Neuronal stem cell (in vitro differentiated cells): ENCODE measurements at regions not wholly inside any gene's neighbourhood (a gene's known extent, or its start where the extent isn't known, plus 50 kb on each side); places are given as distances from the start of the nearest gene placed in this dataset.

Experiments used
- DNase-seq: peaks from one replicate; pipeline ENCODE4 v3.0.0-alpha.2; 2013; ENCODE audit warnings: low spot score
- H2AFZ ChIP-seq: one replicate; pipeline ENCODE4 v1.6.1; 2013; ENCODE audit warnings: mild to moderate bottlenecking, low read length, inconsistent platforms
- H2AK5ac ChIP-seq: 2 replicates; pipeline ENCODE4 v1.6.1; 2013; ENCODE audit warnings: low read depth, mild to moderate bottlenecking, inconsistent platforms, low read length, moderate library complexity, mixed read lengths
- H2BK120ac ChIP-seq: 2 replicates; pipeline ENCODE4 v1.6.1; 2013; ENCODE audit warnings: low read depth, mild to moderate bottlenecking, inconsistent platforms, low read length, moderate library complexity, mixed read lengths
- H2BK12ac ChIP-seq: one replicate; pipeline ENCODE4 v1.6.1; 2013; ENCODE audit warnings: low read length, inconsistent platforms
- H2BK15ac ChIP-seq: 2 replicates; pipeline ENCODE4 v1.6.1; 2013; ENCODE audit warnings: mild to moderate bottlenecking, low read length, inconsistent platforms, mixed read lengths
- H2BK5ac ChIP-seq: one replicate; pipeline ENCODE4 v1.6.1; 2013; ENCODE audit warnings: inconsistent platforms, mild to moderate bottlenecking, low read length, moderate library complexity
- H3K14ac ChIP-seq: one replicate; pipeline ENCODE4 v1.6.1; 2013; ENCODE audit warnings: low read length, inconsistent platforms
- H3K18ac ChIP-seq: 2 replicates; pipeline ENCODE4 v1.6.1; 2013; ENCODE audit warnings: low read length, inconsistent platforms
- H3K23ac ChIP-seq: 2 replicates; pipeline ENCODE4 v1.6.1; 2013; ENCODE audit warnings: low read depth, mild to moderate bottlenecking, mixed read lengths, low read length, inconsistent platforms; ENCODE audit not compliant: poor library complexity
- H3K27ac ChIP-seq: replicated peaks from 3 replicates; pipeline ENCODE4 v1.5.1; 2013; ENCODE audit warnings: low read length, inconsistent platforms
- H3K27me3 ChIP-seq, 3 experiments: 2 replicates each; pipeline ENCODE4 v1.6.1; 2013; ENCODE audit warnings: low read length in 3 of 3, mild to moderate bottlenecking in 2 of 3, inconsistent platforms in 1 of 3, low read depth in 1 of 3, mixed read lengths in 1 of 3, moderate library complexity in 1 of 3; ENCODE audit not compliant: control insufficient read depth in 3 of 3, insufficient read depth in 3 of 3
- H3K36me3 ChIP-seq, 2 donors: replicated peaks in 1 of 2; 2 replicates each; pipeline ENCODE4 v1.6.1; 2013; ENCODE audit warnings: low read length in 2 of 2; ENCODE audit not compliant: control insufficient read depth in 2 of 2, insufficient read depth in 2 of 2
- H3K4ac ChIP-seq: 2 replicates; pipeline ENCODE4 v1.6.1; 2013; ENCODE audit warnings: inconsistent platforms, mild to moderate bottlenecking, low read length, moderate library complexity
- H3K4me1 ChIP-seq, 2 donors: 1 replicate in 1 of 2; 2 replicates in 1 of 2; pipeline ENCODE4 v1.6.1; 2013; ENCODE audit warnings: low read length in 2 of 2, low read depth in 1 of 2; ENCODE audit not compliant: control insufficient read depth in 2 of 2, insufficient read depth in 1 of 2
- H3K4me2 ChIP-seq: one replicate; pipeline ENCODE4 v1.6.1; 2013; ENCODE audit warnings: mild to moderate bottlenecking, low read length, inconsistent platforms; ENCODE audit not compliant: insufficient read depth, poor library complexity, severe bottlenecking
- H3K4me3 ChIP-seq, 2 donors: 2 replicates each; pipeline ENCODE4 v1.5.1; 2013; ENCODE audit warnings: low read length in 2 of 2, mild to moderate bottlenecking in 2 of 2, inconsistent platforms in 1 of 2, moderate library complexity in 1 of 2
- H3K79me1 ChIP-seq: one replicate; pipeline ENCODE4 v1.6.1; 2013; ENCODE audit warnings: low read depth, mild to moderate bottlenecking, inconsistent platforms, low read length, moderate library complexity
- H3K9ac ChIP-seq: one replicate; pipeline ENCODE4 v1.6.1; 2013; ENCODE audit warnings: mild to moderate bottlenecking, low read depth, low read length, inconsistent platforms; ENCODE audit not compliant: poor library complexity
- H3K9me3 ChIP-seq, 2 donors: replicated peaks in 1 of 2; 2 replicates each; pipeline versions ENCODE3 to v1.6.1; 2013; ENCODE audit warnings: low read length in 2 of 2, mild to moderate bottlenecking in 2 of 2, inconsistent platforms in 1 of 2, low read depth in 1 of 2, mixed read lengths in 1 of 2, moderate library complexity in 1 of 2; ENCODE audit not compliant: control insufficient read depth in 2 of 2, insufficient read depth in 1 of 2
- H4K8ac ChIP-seq: one replicate; pipeline ENCODE4 v1.6.1; 2013; ENCODE audit warnings: low read depth, mild to moderate bottlenecking, inconsistent platforms, low read length, moderate library complexity
- H4K91ac ChIP-seq: one replicate; pipeline ENCODE4 v1.6.1; 2013; ENCODE audit warnings: low read length, low read depth, mild to moderate bottlenecking, inconsistent platforms; ENCODE audit not compliant: poor library complexity
- WGBS, 2 donors: extraction: QIAGEN DNeasy Blood & Tissue Kit; methylation state at CpG; one replicate each; pipeline ENCODE4 v1.1.7; 2013; ENCODE audit warnings: missing lambda C conversion rate in 2 of 2, mixed read lengths in 1 of 2; ENCODE audit not compliant: insufficient read length in 2 of 2, insufficient replicate concordance in 1 of 2; ENCODE audit errors: extremely low coverage in 2 of 2; 5-methylcytosine and 5-hydroxymethylcytosine counted together

- no CpG with 5 or more reads among the region's 2 CpGs for WGBS, 2 donors
- Histone ChIP-seq H3K4ac (no peak overlapping the region), H2BK12ac (no peak overlapping the region), H3K4me2 (no peak overlapping the region), H2AK5ac (no peak overlapping the region), H2BK120ac (no peak overlapping the region), H4K91ac (no peak overlapping the region), H2AFZ (no peak overlapping the region), H3K9me3 (peaks cover 0 to 4% of the 10 kb centered on the region in 2 donors), H3K4me1 (no peaks in the 10 kb centered on the region), H4K8ac (no peak overlapping the region), H3K23ac (no peak overlapping the region), H2BK5ac (no peak overlapping the region), H3K27me3 (no peaks in the 10 kb centered on the region), H3K9ac (no peak overlapping the region), H3K79me1 (no peaks in the 10 kb centered on the region), H3K27ac (no peak overlapping the region), H3K36me3 (no peaks in the 10 kb centered on the region), H3K18ac (no peak overlapping the region), H3K4me3 (no peak overlapping the region), H2BK15ac (no peak overlapping the region), H3K14ac (no peak overlapping the region)
- no peak for DNase-seq
These were observed 1259.8 kb downstream of the PCDH7 start for GRCh38 chr4:31979988-31980387.

GRCh38 chr4:31983246-31983645 lies 1263.1 kb downstream of the PCDH7 start:
- Histone ChIP-seq H2BK15ac (no peak overlapping the region), H3K4me2 (no peak overlapping the region), H3K27ac (no peak overlapping the region), H3K27me3 (no peaks in the 10 kb centered on the region), H4K91ac (no peak overlapping the region), H3K9ac (no peak overlapping the region), H4K8ac (no peak overlapping the region), H3K18ac (no peak overlapping the region), H3K4me3 (no peak overlapping the region), H2AFZ (no peak overlapping the region), H3K4ac (no peak overlapping the region), H2AK5ac (no peak overlapping the region), H3K9me3 (no peaks in the 10 kb centered on the region), H2BK12ac (no peak overlapping the region), H2BK5ac (no peak overlapping the region), H2BK120ac (no peak overlapping the region), H3K14ac (no peak overlapping the region), H3K36me3 (no peaks in the 10 kb centered on the region), H3K4me1 (no peaks in the 10 kb centered on the region), H3K79me1 (no peaks in the 10 kb centered on the region), H3K23ac (no peak overlapping the region)
- DNase-seq, result no peak
- no CpG with 5 or more reads among the region's 1 CpG for WGBS, 2 donors

- H3K36me3 ChIP-seq, result no peaks in the 10 kb centered on the region
- no peak overlapping the region for H3K14ac ChIP-seq
- no peak overlapping the region for H2BK12ac ChIP-seq
- no peak for DNase-seq
- H2AFZ ChIP-seq, result no peak overlapping the region
- no peak overlapping the region for H3K23ac ChIP-seq
- no peak overlapping the region for H3K9ac ChIP-seq
- H3K18ac ChIP-seq, result no peak overlapping the region
- H3K4me1 ChIP-seq, result no peaks in the 10 kb centered on the region
- no peaks in the 10 kb centered on the region for H3K79me1 ChIP-seq
- H3K9me3 ChIP-seq, result no peaks in the 10 kb centered on the region
- no peak overlapping the region for H3K4ac ChIP-seq
- H2AK5ac ChIP-seq, result no peak overlapping the region
- H4K91ac ChIP-seq, result no peak overlapping the region
- no peak overlapping the region for H2BK5ac ChIP-seq
- H2BK120ac ChIP-seq, result no peak overlapping the region
- no peak overlapping the region for H3K4me3 ChIP-seq
- no peak overlapping the region for H2BK15ac ChIP-seq
- H3K4me2 ChIP-seq, result no peak overlapping the region
- no peak overlapping the region for H4K8ac ChIP-seq
- no peaks in the 10 kb centered on the region for H3K27me3 ChIP-seq
- no peak overlapping the region for H3K27ac ChIP-seq
These were observed 1263.5 kb downstream of the PCDH7 start for GRCh38 chr4:31983677-31984076.

- Histone ChIP-seq H4K8ac (no peak overlapping the region), H3K23ac (no peak overlapping the region)
- no peak for DNase-seq
These were observed 1264.7 kb downstream of the PCDH7 start for GRCh38 chr4:31984872-31985271.

More at GRCh38 chr4:31984872-31985271, 1264.7 kb downstream of the PCDH7 start:
- H3K79me1 ChIP-seq, result no peaks in the 10 kb centered on the region
- H3K27ac ChIP-seq, result no peak overlapping the region
- H2BK120ac ChIP-seq, result no peak overlapping the region
- H3K9ac ChIP-seq, result no peak overlapping the region
- WGBS, 2 donors, result no CpG with 5 or more reads among the region's 2 CpGs
- H3K14ac ChIP-seq, result no peak overlapping the region
- no peaks in the 10 kb centered on the region for H3K27me3 ChIP-seq
- H4K91ac ChIP-seq, result no peak overlapping the region
- no peaks in the 10 kb centered on the region for H3K36me3 ChIP-seq
- no peaks in the 10 kb centered on the region for H3K4me1 ChIP-seq
- no peak overlapping the region for H3K4ac ChIP-seq
- H3K4me2 ChIP-seq, result no peak overlapping the region
- no peak overlapping the region for H3K18ac ChIP-seq
- H3K9me3 ChIP-seq, result no peaks in the 10 kb centered on the region
- no peak overlapping the region for H2BK5ac ChIP-seq
- no peak overlapping the region for H2BK15ac ChIP-seq
- no peak overlapping the region for H2BK12ac ChIP-seq
- H2AFZ ChIP-seq, result no peak overlapping the region
- no peak overlapping the region for H2AK5ac ChIP-seq
- H3K4me3 ChIP-seq, result no peak overlapping the region
